Thyroid gland (tissue), 4 donors: ENCODE measurements at regions not wholly inside any gene's neighbourhood (a gene's known extent, or its start where the extent isn't known, plus 50 kb on each side); places are given as distances from the start of the nearest gene placed in this dataset.

Experiments
- POLR2A ChIP-seq, 2 donors: fragments of 450-650 bp; IDR thresholded peaks; one replicate each; pipeline ENCODE4 v1.6.1; 2017; ENCODE audit warnings: antibody characterized with exemption in 2 of 2, mild to moderate bottlenecking in 2 of 2, moderate library complexity in 1 of 2
- TF ChIP-seq, protein P1 (sequence below), 6 experiments: fragments of 200-600 bp in 3 of 6; fragments of 450-650 bp in 3 of 6; sonication (generic) in 3 of 6; IDR thresholded peaks; one replicate each; pipeline ENCODE4 v1.5.1; 2016 to 2019; ENCODE audit warnings: antibody characterized with exemption in 6 of 6, mild to moderate bottlenecking in 2 of 6, inconsistent platforms in 1 of 6, moderate library complexity in 1 of 6

DNA sequence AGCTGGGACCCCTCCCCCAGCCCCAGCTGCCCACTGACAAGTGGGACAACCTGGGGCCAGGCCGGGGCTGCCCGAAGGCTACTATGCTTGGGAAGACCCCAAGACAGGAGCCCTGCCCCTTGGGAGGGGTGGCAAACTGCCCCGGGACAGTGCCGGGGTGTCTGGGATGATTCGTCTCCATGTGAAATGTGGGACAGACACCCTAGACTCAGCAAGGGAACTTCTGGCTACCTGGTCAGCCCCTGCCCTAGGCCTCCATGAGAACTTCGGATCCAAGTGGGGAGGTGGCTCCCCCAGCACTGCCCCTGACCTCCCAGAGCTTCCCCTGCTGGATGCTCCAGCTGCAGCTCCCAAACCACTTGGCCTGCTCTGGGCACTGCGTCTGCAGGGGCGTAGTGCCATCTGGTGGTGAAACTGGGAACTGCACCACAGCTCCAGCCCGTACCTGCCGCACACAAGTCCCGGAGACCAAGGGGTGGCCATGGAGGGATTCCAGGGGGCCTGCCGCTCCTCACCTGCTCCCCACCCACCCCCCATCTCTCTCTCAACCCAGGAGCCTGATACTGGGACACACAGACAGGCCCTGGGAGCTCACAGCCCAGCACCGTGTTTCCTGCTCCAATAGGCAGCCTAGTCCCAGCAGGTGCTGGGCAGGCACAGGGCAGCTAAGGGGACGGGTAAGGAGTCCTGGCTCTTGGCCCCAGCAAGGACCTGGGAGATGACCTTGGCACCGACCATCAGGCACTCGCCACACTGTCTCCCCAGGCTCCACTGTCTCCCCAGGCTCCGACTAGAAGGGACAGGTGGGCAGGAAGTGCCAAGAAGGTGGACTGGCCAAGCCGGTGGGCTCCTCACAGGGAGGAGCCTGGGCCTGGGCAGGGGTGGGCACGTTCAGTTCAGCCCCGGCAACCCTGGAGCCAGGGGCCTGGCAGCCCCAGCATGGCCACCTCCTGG is 194.1 kb downstream of the IGLL1 start:
- TF ChIP-seq, protein P1, sequence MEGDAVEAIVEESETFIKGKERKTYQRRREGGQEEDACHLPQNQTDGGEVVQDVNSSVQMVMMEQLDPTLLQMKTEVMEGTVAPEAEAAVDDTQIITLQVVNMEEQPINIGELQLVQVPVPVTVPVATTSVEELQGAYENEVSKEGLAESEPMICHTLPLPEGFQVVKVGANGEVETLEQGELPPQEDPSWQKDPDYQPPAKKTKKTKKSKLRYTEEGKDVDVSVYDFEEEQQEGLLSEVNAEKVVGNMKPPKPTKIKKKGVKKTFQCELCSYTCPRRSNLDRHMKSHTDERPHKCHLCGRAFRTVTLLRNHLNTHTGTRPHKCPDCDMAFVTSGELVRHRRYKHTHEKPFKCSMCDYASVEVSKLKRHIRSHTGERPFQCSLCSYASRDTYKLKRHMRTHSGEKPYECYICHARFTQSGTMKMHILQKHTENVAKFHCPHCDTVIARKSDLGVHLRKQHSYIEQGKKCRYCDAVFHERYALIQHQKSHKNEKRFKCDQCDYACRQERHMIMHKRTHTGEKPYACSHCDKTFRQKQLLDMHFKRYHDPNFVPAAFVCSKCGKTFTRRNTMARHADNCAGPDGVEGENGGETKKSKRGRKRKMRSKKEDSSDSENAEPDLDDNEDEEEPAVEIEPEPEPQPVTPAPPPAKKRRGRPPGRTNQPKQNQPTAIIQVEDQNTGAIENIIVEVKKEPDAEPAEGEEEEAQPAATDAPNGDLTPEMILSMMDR (IDR thresholded peaks at IDR 0.05) = peak; percentile 89 to 99 (median 99)
- no peak for TF ChIP-seq POLR2A (IDR thresholded peaks at IDR 0.05)
